NAMALWA (cell line): ENCODE measurements at regions not wholly inside any gene's neighbourhood (a gene's known extent, or its start where the extent isn't known, plus 50 kb on each side); places are given as distances from the start of the nearest gene placed in this dataset.

ENCODE experiments used
- DNase-seq: peaks from one replicate; pipeline ENCODE4 v3.0.0-alpha.2; 2015; ENCODE audit warnings: low spot score

DNA sequence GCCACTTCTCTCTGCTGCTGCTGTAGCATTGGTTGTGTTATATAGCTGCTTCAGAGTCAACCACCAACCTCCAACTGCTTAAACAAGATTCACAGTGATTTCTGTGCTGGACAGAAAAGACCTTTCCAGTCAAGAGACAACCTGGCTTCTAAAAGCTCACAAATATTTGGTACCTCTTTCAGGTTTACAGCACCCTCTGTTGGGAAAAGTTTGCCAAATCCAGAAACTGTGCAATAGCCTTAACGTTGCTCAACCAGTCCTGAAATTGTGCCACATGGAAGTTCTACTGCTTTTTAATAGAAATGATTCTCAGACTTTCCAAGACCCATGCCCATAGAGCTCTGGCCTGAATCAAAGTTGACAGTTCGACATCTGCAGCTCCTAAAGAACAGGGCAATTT is 842.1 kb upstream of the HTR2C start:
- DNase-seq = peak; percentile 13

- DNase-seq = no peak
These were observed 854.9 kb upstream of the HTR2C start for GRCh38 chrX:113728937-113729336.

- no peak for DNase-seq
These were observed 857.0 kb upstream of the HTR2C start for GRCh38 chrX:113726898-113727297.

DNA sequence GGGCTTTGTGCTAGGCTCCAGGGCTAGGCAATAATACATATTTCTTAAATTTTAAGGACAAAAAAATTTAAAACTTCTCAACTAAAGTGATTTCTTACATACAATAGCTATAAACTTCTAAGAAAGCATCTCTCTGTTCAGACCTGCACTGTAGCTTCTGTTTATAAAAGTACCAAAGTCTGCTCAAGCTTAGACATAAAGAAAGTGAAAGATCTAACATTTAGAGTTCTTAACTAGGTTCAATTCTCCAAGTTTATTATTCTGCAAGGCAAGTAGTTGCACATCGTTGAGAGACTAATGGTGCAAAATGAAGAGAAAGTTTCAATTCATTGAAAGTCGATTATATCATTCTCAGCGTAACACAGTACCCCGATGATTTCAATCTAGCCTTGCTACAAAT is 857.4 kb upstream of the HTR2C start:
- DNase-seq = no peak

- no peak for DNase-seq
These were observed 857.9 kb upstream of the HTR2C start for GRCh38 chrX:113726009-113726408.

DNA sequence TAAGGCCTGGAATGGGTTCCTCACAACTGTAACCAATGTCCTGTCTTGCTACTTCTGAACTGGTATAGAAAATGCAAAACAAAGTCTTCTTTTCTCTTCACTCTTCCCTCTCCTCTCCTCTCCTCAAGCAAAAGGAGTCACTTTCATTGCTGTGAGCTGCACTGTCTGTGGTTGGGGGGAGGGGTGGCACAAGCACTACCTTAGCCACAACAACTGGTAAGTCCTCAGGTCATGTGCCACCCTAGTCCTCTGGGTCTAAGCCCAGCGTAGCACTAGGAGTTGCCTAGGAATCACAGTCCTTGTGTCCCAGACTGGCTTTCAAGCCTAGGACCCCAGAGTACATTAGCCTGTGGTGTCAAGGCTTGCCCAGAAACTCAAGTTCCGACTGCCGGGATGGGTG is 859.3 kb upstream of the AMOT start:
- DNase-seq = no peak

DNA sequence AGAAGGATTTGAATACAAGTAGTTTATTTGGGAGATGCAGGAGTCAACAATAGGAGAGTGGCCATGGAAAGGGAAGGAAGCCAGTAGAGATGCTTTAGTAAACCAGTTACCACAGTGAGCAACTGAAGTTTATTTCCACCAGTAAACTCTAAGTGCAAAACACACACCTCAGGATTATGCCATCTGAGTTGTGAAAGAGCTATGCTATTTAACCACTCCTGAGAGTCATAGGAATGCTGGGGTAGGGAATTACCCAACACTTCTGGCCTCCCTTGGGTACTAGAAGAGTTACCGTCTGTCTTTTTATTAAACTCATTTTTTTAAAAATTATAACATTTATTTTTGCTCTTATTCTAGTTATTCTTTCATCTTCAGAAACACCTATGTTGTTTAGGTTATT is 834.6 kb upstream of the AMOT start:
- DNase-seq = no peak

GRCh38 chrX:113651306-113651705 is 810.7 kb upstream of the AMOT start:
- DNase-seq = no peak

- DNase-seq = no peak
These were observed 803.8 kb upstream of the AMOT start for GRCh38 chrX:113644426-113644825.

- no peak for DNase-seq
These were observed 793.9 kb upstream of the AMOT start for GRCh38 chrX:113634565-113634964.

GRCh38 chrX:113629326-113629725 is 788.7 kb upstream of the AMOT start:
- no peak for DNase-seq

- DNase-seq = no peak
These were observed 753.7 kb upstream of the AMOT start for GRCh38 chrX:113594123-113594841.

- no peak for DNase-seq
These were observed 745.8 kb upstream of the AMOT start for GRCh38 chrX:113586281-113586898.

DNA sequence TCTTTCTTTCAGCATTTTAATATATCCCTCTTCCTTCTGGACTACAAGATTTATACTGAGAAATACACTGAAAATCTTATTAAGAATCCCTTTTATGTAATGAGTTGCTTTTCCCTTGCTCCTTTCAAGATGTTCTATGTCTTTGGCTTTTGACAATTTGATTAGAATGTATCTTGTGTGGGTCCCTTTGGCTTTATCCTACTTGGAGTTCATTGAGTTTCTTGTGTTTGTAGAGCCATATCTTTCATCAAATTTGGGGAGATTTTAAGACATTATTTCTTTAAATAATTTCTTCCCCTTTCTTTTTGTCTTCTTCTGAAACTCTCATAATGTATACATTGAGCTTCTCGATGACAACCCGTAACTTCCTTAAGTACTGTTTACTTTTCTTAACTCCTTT is 739.9 kb upstream of the AMOT start:
- DNase-seq = no peak

DNA sequence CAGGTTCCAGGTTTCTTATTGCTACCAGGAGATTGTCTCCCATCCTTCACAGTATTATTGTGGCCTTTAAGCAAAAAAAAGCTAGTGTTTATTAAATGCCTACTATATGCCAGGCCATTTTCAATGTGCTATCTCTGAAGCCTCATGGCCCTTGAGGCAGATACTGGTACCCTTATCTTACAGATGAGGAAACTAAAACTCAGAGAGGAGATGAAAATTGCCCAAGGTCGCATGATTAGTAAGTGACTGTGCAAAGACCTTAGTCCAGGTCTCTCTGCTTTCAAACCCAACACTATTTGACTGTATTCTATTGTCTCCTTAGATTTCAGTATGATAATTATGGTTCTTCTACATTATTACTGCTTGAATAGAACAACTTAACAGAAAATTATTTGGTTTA is 717.9 kb upstream of the AMOT start:
- DNase-seq = no peak

DNA sequence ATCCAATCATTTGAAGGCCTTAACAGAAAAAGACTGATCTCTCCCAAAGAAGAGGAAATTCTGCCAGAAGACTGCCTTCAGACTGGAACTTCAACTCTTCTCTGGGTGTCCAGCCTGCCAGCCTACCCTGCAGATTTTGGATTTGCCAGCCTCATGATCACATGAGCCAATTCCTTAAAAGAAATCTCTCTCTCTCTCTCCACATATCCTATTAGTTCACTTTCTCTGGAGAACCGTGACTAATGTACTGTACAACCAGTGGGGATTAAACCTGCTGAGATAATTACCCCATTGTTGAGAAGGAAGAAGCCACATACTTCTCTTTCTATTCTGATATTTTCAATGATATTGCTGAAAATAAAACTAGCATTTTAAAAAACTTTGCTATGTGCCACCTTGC is 711.3 kb upstream of the AMOT start:
- DNase-seq = no peak

DNA sequence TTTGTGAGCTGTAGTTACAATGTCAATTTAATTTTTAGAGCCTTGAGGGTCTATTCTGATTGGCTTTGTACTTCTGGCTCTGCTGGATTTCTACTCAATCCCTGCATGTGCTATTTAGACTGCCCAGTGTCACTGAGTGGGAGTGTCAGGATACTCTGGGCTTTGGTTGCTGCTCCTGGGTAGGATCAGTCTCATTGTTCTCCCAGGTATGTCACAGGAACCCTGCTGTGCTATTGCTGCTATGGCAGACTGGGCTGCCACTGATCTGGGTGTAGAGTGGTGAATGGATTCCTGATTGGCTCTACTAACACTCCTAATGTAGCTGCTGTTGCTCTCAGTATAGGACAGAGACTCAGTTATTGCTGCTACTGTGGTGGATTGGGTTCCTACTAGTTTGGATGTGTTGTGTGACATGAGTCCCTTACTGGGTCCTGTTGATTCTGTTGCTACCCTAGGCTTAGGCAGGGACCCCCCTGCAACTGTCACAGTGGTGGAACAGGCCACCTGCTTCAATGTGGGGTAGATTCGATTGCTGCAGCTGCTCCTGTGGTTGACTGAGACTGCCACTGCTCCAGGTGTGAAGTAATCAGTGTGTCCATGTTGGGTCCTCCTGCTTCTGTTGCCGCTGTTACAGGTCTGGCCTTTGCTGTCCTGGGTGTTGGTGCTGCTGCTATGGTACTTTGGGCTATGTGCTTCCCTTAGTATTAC is 707.8 kb upstream of the AMOT start:
- no peak for DNase-seq

DNA sequence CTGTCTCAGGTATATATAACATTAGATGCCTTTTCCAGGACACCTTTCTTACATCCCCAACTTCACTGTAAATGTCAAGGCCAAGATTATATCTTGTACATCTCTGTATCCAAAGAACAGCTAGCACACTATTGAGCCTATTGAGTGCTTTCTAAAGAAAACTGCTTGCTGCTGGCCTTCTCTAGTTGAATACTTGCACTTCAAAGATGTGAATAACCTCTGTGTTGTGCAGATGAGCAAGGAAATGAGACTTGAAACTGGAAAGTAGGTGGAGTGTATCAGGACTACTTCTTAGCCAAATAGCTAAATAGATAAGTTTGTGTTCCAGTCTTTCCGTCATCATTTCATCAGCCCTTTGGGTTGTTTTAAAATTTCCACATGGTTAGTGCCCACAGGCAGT is 704.4 kb upstream of the AMOT start:
- no peak for DNase-seq

- DNase-seq = no peak
These were observed 699.1 kb upstream of the AMOT start for GRCh38 chrX:113539599-113540356.

DNA sequence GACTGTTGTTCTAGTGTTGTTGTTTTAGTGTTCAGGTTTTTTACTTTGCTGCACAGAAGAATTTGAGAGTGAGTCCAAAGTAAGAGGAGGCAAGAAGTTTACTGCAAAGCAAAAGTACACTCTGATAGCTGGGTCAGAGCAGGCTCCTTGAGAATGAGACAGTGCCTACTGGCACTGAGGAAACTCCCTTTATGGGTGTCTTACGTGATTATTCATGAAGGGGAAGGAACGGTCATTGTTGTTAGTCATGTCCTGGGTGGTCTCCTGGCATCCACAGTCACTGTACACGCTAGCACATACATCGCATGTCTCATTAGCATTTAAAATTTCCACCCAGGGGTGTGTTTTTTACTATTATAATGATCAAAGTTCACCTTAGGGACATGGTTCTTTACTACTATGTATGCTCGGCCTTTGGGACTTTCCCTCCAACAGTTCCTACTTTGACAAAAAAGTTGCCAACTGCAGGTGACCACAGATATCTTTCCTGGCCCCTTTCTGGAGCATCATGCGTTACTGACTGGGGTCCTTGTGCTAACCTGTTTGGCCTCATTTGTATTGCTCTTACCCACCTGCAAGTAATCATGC is 688.9 kb upstream of the AMOT start:
- DNase-seq = no peak

- peak; percentile 35 for DNase-seq
These were observed 682.2 kb upstream of the AMOT start for GRCh38 chrX:113522814-113523213.

DNA sequence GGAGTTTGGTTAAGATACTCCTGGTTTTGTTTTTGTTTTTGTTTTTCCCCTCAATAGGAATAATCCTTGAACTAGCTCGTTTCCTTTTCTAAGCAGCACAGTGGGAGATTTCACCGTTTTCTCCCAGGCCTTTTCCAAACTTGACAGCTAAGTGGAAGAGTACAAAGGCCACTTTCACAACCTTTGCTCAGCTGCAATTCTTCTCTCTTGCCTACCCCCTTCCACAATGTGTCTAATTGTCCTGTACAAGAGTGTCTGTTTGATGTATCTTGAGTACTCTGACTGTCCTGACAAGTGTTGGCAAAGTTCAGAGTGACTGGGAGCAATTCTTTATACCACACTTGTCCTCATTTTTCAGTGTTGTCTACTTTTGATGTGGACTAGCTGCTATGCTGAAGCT is 674.3 kb upstream of the AMOT start:
- DNase-seq = no peak
